H1 (cell line): ENCODE measurements at regions not wholly inside any gene's neighbourhood (a gene's known extent, or its start where the extent isn't known, plus 50 kb on each side); places are given as distances from the start of the nearest gene placed in this dataset.

Experiments used
- CTCF ChIA-PET: fragments of 300-600 bp; sonication (Branson Sonifier 250); formaldehyde crosslinking; loops from one replicate; lab custom pipeline; 2021; ENCODE audit not compliant: partially characterized antibody; lab: Charles Lee
- POLR2A ChIA-PET: fragments of 300-600 bp; sonication (Branson Sonifier 250); formaldehyde crosslinking; loops from one replicate; lab custom pipeline; 2021; ENCODE audit warnings: inconsistent platforms; ENCODE audit not compliant: partially characterized antibody; lab: Charles Lee
- DNase-seq, 2 experiments: peaks; one replicate each; pipeline versions ENCODE4 v3.0.0 to v3.0.0-alpha.2; 2010 to 2022; ENCODE audit warnings: low spot score in 2 of 2, low read depth in 1 of 2, mixed read lengths in 1 of 2
- FAIRE-seq: peaks from 2 replicates; lab custom pipeline; 2011; peaks lifted over from hg19 to GRCh38; lab: Jason Lieb, UNC
- H2AFZ ChIP-seq: 2 replicates; pipeline ENCODE4 v1.8.1; 2012; ENCODE audit warnings: low read length, inconsistent platforms
- H2AK5ac ChIP-seq: 2 replicates; pipeline ENCODE4 v1.6.1; 2013; ENCODE audit warnings: low read depth, low read length
- H2BK120ac ChIP-seq: replicated peaks from 2 replicates; pipeline ENCODE3; 2013; ENCODE audit warnings: low read depth, low read length, inconsistent platforms
- H2BK12ac ChIP-seq: 2 replicates; pipeline ENCODE4 v1.6.1; 2013; ENCODE audit warnings: low read depth, low read length
- H2BK15ac ChIP-seq: 2 replicates; pipeline ENCODE4 v1.6.1; 2013; ENCODE audit warnings: low read length
- H2BK20ac ChIP-seq: 2 replicates; pipeline ENCODE4 v1.6.1; 2013; ENCODE audit warnings: low read length
- H2BK5ac ChIP-seq: 2 replicates; pipeline ENCODE4 v1.6.1; 2013; ENCODE audit warnings: low read depth, low read length
- H3K14ac ChIP-seq: 2 replicates; pipeline ENCODE4 v1.6.1; 2013; ENCODE audit warnings: inconsistent platforms; ENCODE audit not compliant: insufficient read length
- H3K18ac ChIP-seq: 2 replicates; pipeline ENCODE4 v1.6.1; 2013; ENCODE audit warnings: low read length; ENCODE audit errors: extremely low read depth
- H3K23ac ChIP-seq: 2 replicates; pipeline ENCODE4 v1.6.1; 2013; ENCODE audit warnings: inconsistent platforms; ENCODE audit not compliant: insufficient read length
- H3K23me2 ChIP-seq: 2 replicates; pipeline ENCODE4 v1.6.1; 2013; ENCODE audit warnings: low read depth, low read length
- H3K27ac ChIP-seq: 2 replicates; pipeline ENCODE4 v1.6.1; 2011; ENCODE audit warnings: low read depth, low read length, inconsistent platforms
- H3K27me3 ChIP-seq, 4 experiments: replicated peaks in 1 of 4; 1 replicate in 1 of 4; 2 replicates in 3 of 4; pipeline versions ENCODE4 v1.6.1 to v1.8.1; 2011 to 2013; ENCODE audit warnings: low read length in 3 of 4, mild to moderate bottlenecking in 3 of 4, inconsistent platforms in 2 of 4, mixed read lengths in 2 of 4, moderate library complexity in 1 of 4; ENCODE audit not compliant: control insufficient read depth in 3 of 4, insufficient read depth in 3 of 4; ENCODE audit errors: extremely low read depth in 1 of 4
- H3K36me3 ChIP-seq, 4 experiments: 2 replicates each; pipeline versions ENCODE4 v1.6.1 to v1.8.1; 2011 to 2013; ENCODE audit warnings: mild to moderate bottlenecking in 4 of 4, low read length in 3 of 4, moderate library complexity in 2 of 4, control low read depth in 1 of 4, inconsistent platforms in 1 of 4; ENCODE audit not compliant: insufficient read depth in 4 of 4, control insufficient read depth in 2 of 4
- H3K4ac ChIP-seq: replicated peaks from 2 replicates; pipeline ENCODE3; 2013; ENCODE audit warnings: low read length, low read depth, mixed read lengths, inconsistent platforms; ENCODE audit not compliant: insufficient read length
- H3K4me1 ChIP-seq, 4 experiments: replicated peaks in 1 of 4; 1 replicate in 1 of 4; 2 replicates in 3 of 4; pipeline versions ENCODE4 v1.6.1 to v1.8.1; 2011 to 2013; ENCODE audit warnings: low read length in 3 of 4, inconsistent platforms in 2 of 4, mixed read lengths in 1 of 4; ENCODE audit not compliant: insufficient read depth in 4 of 4, control insufficient read depth in 3 of 4
- H3K4me2 ChIP-seq, 2 experiments: 2 replicates each; pipeline versions ENCODE4 v1.6.1 to v1.8.1; 2011 to 2013; ENCODE audit warnings: low read depth in 2 of 2, low read length in 2 of 2, control low read depth in 1 of 2, inconsistent platforms in 1 of 2, mild to moderate bottlenecking in 1 of 2; ENCODE audit not compliant: insufficient read depth in 1 of 2
- H3K4me3 ChIP-seq, 4 experiments: fragments of 200-600, 300-600 bp in 1 of 4; sonication (generic), shearing (Covaris generic), sonication (Bioruptor Twin) in 1 of 4; 2 replicates each; pipeline versions ENCODE4 v1.5.1 to v1.8.1; 2011 to 2016; ENCODE audit warnings: low read length in 4 of 4, low read depth in 3 of 4, control low read depth in 2 of 4, inconsistent platforms in 2 of 4, mild to moderate bottlenecking in 2 of 4, mixed read lengths in 1 of 4, moderate library complexity in 1 of 4; ENCODE audit not compliant: insufficient read depth in 2 of 4; ENCODE audit errors: extremely low read depth in 1 of 4
- H3K56ac ChIP-seq: replicated peaks from 2 replicates; pipeline ENCODE3; 2013; ENCODE audit warnings: low read depth, mild to moderate bottlenecking, mixed read lengths, low read length, inconsistent platforms; ENCODE audit not compliant: insufficient read length
- H3K79me1 ChIP-seq: 2 replicates; pipeline ENCODE4 v1.6.1; 2013; ENCODE audit warnings: low read depth, low read length, control low read depth
- H3K79me2 ChIP-seq, 2 experiments: 2 replicates each; pipeline versions ENCODE4 v1.6.1 to v1.8.1; 2012 to 2013; ENCODE audit warnings: low read length in 2 of 2, mild to moderate bottlenecking in 2 of 2, inconsistent platforms in 1 of 2; ENCODE audit not compliant: insufficient read depth in 2 of 2, control insufficient read depth in 1 of 2
- H3K9ac ChIP-seq, 4 experiments: replicated peaks in 1 of 4; 1 replicate in 1 of 4; 2 replicates in 3 of 4; pipeline versions ENCODE4 v1.6.1 to v1.8.1; 2011 to 2013; ENCODE audit warnings: low read depth in 3 of 4, low read length in 3 of 4, control low read depth in 2 of 4, mild to moderate bottlenecking in 2 of 4, moderate library complexity in 2 of 4, inconsistent platforms in 1 of 4; ENCODE audit errors: extremely low read depth in 1 of 4
- H3K9me3 ChIP-seq, 2 experiments: 2 replicates each; pipeline versions ENCODE4 v1.6.1 to v1.8.1; 2012 to 2013; ENCODE audit warnings: mild to moderate bottlenecking in 2 of 2, moderate library complexity in 2 of 2, control low read depth in 1 of 2, inconsistent platforms in 1 of 2, low read depth in 1 of 2, low read length in 1 of 2, mixed read lengths in 1 of 2; ENCODE audit not compliant: insufficient read depth in 2 of 2
- H4K20me1 ChIP-seq, 2 experiments: replicated peaks in 1 of 2; 2 replicates each; pipeline versions ENCODE3 to v1.8.1; 2011 to 2013; ENCODE audit warnings: inconsistent platforms in 2 of 2, low read length in 2 of 2, mild to moderate bottlenecking in 1 of 2; ENCODE audit not compliant: insufficient read depth in 2 of 2, control insufficient read depth in 1 of 2
- H4K5ac ChIP-seq: 2 replicates; pipeline ENCODE4 v1.6.1; 2013; ENCODE audit warnings: low read length, low read depth, mixed read lengths, inconsistent platforms; ENCODE audit not compliant: insufficient read length
- H4K8ac ChIP-seq: 2 replicates; pipeline ENCODE4 v1.8.0; 2013; ENCODE audit warnings: mild to moderate bottlenecking, moderate library complexity, low read length, inconsistent platforms; ENCODE audit not compliant: insufficient read depth; ENCODE audit errors: extremely low read depth
- H4K91ac ChIP-seq: replicated peaks from 2 replicates; pipeline ENCODE3; 2013; ENCODE audit warnings: low read length, mixed read lengths, inconsistent platforms; ENCODE audit not compliant: insufficient read length
- CHD1 ChIP-seq: IDR thresholded peaks from 2 replicates; pipeline ENCODE4 v1.6.1; 2012; ENCODE audit warnings: low read depth, low read length, improper control_type of control experiment
- CREB1 ChIP-seq: IDR thresholded peaks from 2 replicates; pipeline ENCODE4 v1.6.1; 2012; ENCODE audit warnings: inconsistent platforms
- GTF2F1 ChIP-seq: IDR thresholded peaks from 2 replicates; pipeline ENCODE4 v1.6.1; 2012; ENCODE audit warnings: low read depth, low read length, improper control_type of control experiment, borderline replicate concordance
- HDAC2 ChIP-seq, 2 experiments: fragments of 300-600 bp in 1 of 2; sonication (generic) in 1 of 2; IDR thresholded peaks; 2 replicates each; pipeline ENCODE4 v1.6.1; 2011 to 2012; ENCODE audit warnings: low read depth in 2 of 2, low read length in 2 of 2, mild to moderate bottlenecking in 2 of 2, moderate library complexity in 2 of 2, borderline replicate concordance in 1 of 2, inconsistent platforms in 1 of 2
- JUN ChIP-seq: IDR thresholded peaks from 2 replicates; pipeline ENCODE4 v1.6.1; 2011; ENCODE audit warnings: low read depth, mild to moderate bottlenecking, improper control_type of control experiment, low read length
- POLR2A ChIP-seq, 2 experiments: IDR thresholded peaks; 1 replicate in 1 of 2; 2 replicates in 1 of 2; pipeline ENCODE4 v1.6.1; 2011; ENCODE audit warnings: low read depth in 2 of 2, low read length in 2 of 2, mild to moderate bottlenecking in 2 of 2; ENCODE audit errors: control extremely low read depth in 1 of 2
- POLR2AphosphoS5 ChIP-seq: IDR thresholded peaks from 2 replicates; pipeline ENCODE4 v1.6.1; 2011; ENCODE audit warnings: low read depth, low read length
- POU5F1 ChIP-seq: IDR thresholded peaks from 2 replicates; pipeline ENCODE4 v1.6.1; 2011; ENCODE audit warnings: low read depth, mild to moderate bottlenecking, low read length, moderate library complexity
- SRF ChIP-seq: IDR thresholded peaks from 2 replicates; pipeline ENCODE4 v1.6.1; 2011; ENCODE audit warnings: mild to moderate bottlenecking, low read depth, low read length, moderate library complexity
- WGBS, 2 experiments: shearing (Covaris generic) in 1 of 2; methylation state at CpG; one replicate each; pipeline versions ENCODE4 v1.1.6 to v1.1.7; 2013 to 2015; ENCODE audit warnings: low lambda C conversion rate in 2 of 2, mixed read lengths in 2 of 2, inconsistent platforms in 1 of 2, low coverage in 1 of 2, missing lambda C conversion rate in 1 of 2; ENCODE audit not compliant: insufficient replicate concordance in 2 of 2, insufficient coverage in 1 of 2, insufficient read length in 1 of 2; ENCODE audit errors: extremely low coverage in 1 of 2, missing lambda C conversion rate in 1 of 2; 5-methylcytosine and 5-hydroxymethylcytosine counted together
- TF ChIP-seq, protein P1 (sequence below), 3 experiments: IDR thresholded peaks; 1 replicate in 2 of 3; 2 replicates in 1 of 3; pipeline versions ENCODE4 v1.5.1 to v1.6.1; 2011; ENCODE audit warnings: low read length in 3 of 3, mild to moderate bottlenecking in 3 of 3, inconsistent platforms in 2 of 3, low read depth in 1 of 3, moderate library complexity in 1 of 3; ENCODE audit not compliant: insufficient read depth in 1 of 3; ENCODE audit errors: control extremely low read depth in 1 of 3
- TF ChIP-seq, protein P2 (sequence below): IDR thresholded peaks from 2 replicates; pipeline ENCODE4 v1.6.1; 2011; ENCODE audit warnings: low read depth, mild to moderate bottlenecking, low read length; ENCODE audit not compliant: insufficient read depth
- TF ChIP-seq, protein P3 (sequence below): IDR thresholded peaks from 2 replicates; pipeline ENCODE4 v1.6.1; 2012; ENCODE audit warnings: inconsistent platforms

DNA sequence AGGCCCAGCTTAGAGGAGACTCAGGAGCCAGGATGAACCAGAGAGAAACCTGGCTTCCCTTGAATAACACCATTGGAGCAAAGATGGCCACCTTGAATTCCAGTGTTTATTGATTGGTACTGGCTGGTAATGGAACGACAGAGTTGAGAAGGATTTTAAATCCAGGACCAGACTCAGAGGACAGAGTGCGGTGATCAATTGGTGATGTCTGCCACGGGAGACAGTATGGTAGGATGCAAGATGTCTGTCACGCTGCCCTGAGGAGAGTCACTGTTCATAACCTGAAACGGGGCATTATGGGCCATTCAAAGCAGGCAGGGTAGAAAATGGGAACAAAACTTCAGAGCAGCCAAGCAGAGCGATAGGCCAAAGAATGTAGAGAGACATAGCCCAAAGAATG lies 55.4 kb upstream of the ISX start:
- H4K8ac ChIP-seq = no peak overlapping the region
- H3K36me3 ChIP-seq = no peaks in the 10 kb centered on the region
- H3K9ac ChIP-seq = no peak overlapping the region
- H3K79me1 ChIP-seq = no peaks in the 10 kb centered on the region
- FAIRE-seq (no peak), DNase-seq (no peak)
- no peak overlapping the region for H3K56ac ChIP-seq
- no peak overlapping the region for H4K5ac ChIP-seq
- H3K9me3 ChIP-seq = peaks cover 0 to 3% of the 10 kb centered on the region in 2 experiments; a peak in 1 of 4 replicates
- H3K23me2 ChIP-seq = no peaks in the 10 kb centered on the region
- no peak overlapping the region for H2AFZ ChIP-seq
- CTCF ChIA-PET = interaction anchor here (0.9 to 1.9 kb wide), 2 partner anchors 116 to 900 kb away, joined by 3 to 4 read pairs; no protein-coding TSS in a partner anchor
- H2AK5ac ChIP-seq = no peak overlapping the region
- H2BK15ac ChIP-seq = no peak overlapping the region
- no peak overlapping the region for H3K4me2 ChIP-seq
- no peak overlapping the region for H3K23ac ChIP-seq
- no peak overlapping the region for H3K27ac ChIP-seq
- 90% methylated on average over 6 of the region's 6 CpGs; no CpG with 5 or more reads in 1 of the 2 experiments for WGBS, 2 experiments
- no peak overlapping the region for H2BK12ac ChIP-seq
- H2BK20ac ChIP-seq = no peak overlapping the region
- no peak overlapping the region for H2BK5ac ChIP-seq
- H3K4ac ChIP-seq = no peak overlapping the region
- H3K79me2 ChIP-seq = no peaks in the 10 kb centered on the region
- no peaks in the 10 kb centered on the region for H3K27me3 ChIP-seq
- no peak overlapping the region for H4K91ac ChIP-seq
- H2BK120ac ChIP-seq = no peak overlapping the region
- no peaks in the 10 kb centered on the region for H4K20me1 ChIP-seq
- no peak overlapping the region for H3K4me3 ChIP-seq
- POLR2A ChIA-PET = no interaction called here
- no peak overlapping the region for H3K18ac ChIP-seq
- H3K14ac ChIP-seq = no peak overlapping the region
- no peaks in the 10 kb centered on the region for H3K4me1 ChIP-seq
- TF ChIP-seq, protein P1, sequence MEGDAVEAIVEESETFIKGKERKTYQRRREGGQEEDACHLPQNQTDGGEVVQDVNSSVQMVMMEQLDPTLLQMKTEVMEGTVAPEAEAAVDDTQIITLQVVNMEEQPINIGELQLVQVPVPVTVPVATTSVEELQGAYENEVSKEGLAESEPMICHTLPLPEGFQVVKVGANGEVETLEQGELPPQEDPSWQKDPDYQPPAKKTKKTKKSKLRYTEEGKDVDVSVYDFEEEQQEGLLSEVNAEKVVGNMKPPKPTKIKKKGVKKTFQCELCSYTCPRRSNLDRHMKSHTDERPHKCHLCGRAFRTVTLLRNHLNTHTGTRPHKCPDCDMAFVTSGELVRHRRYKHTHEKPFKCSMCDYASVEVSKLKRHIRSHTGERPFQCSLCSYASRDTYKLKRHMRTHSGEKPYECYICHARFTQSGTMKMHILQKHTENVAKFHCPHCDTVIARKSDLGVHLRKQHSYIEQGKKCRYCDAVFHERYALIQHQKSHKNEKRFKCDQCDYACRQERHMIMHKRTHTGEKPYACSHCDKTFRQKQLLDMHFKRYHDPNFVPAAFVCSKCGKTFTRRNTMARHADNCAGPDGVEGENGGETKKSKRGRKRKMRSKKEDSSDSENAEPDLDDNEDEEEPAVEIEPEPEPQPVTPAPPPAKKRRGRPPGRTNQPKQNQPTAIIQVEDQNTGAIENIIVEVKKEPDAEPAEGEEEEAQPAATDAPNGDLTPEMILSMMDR (IDR thresholded peaks at IDR 0.05; ENCODE audit: control extremely low read depth in 1 of 3, insufficient read depth in 1 of 3, low read depth in 1 of 3, low read length in 3 of 3) = no peak
- no peak for TF ChIP-seq GTF2F1
- TF ChIP-seq, protein P2, sequence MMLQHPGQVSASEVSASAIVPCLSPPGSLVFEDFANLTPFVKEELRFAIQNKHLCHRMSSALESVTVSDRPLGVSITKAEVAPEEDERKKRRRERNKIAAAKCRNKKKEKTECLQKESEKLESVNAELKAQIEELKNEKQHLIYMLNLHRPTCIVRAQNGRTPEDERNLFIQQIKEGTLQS = no peak
- TF ChIP-seq SRF = no peak
- TF ChIP-seq CHD1 = no peak
- no peak for TF ChIP-seq HDAC2 (IDR thresholded peaks at IDR 0.05; ENCODE audit: borderline replicate concordance in 1 of 2, low read depth in 2 of 2, low read length in 2 of 2)
- TF ChIP-seq POU5F1 = no peak
- TF ChIP-seq POLR2AphosphoS5 = no peak
- TF ChIP-seq, protein P3, sequence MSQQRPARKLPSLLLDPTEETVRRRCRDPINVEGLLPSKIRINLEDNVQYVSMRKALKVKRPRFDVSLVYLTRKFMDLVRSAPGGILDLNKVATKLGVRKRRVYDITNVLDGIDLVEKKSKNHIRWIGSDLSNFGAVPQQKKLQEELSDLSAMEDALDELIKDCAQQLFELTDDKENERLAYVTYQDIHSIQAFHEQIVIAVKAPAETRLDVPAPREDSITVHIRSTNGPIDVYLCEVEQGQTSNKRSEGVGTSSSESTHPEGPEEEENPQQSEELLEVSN = no peak
- no peak for TF ChIP-seq CREB1
- no peak for TF ChIP-seq POLR2A (IDR thresholded peaks at IDR 0.05; ENCODE audit: control extremely low read depth in 1 of 2, low read depth in 2 of 2, low read length in 2 of 2)
- no peak for TF ChIP-seq JUN
